HUES6 (cell line): ENCODE measurements at regions not wholly inside any gene's neighbourhood (a gene's known extent, or its start where the extent isn't known, plus 50 kb on each side); places are given as distances from the start of the nearest gene placed in this dataset.
A peak's percentile ranks its signal among the peaks of the same experiment; 100 is the strongest.
"Not testable (repeated sequence)": the region's sequence is repeated elsewhere in the genome, so short reads cannot be mapped to it uniquely, and the experiment has no call there.

Experiments
- H3K27ac ChIP-seq: 2 replicates; pipeline ENCODE4 v1.7.0; 2013; ENCODE audit warnings: low read depth, mild to moderate bottlenecking, low read length, inconsistent platforms
- H3K27me3 ChIP-seq: 2 replicates; pipeline ENCODE4 v1.6.1; 2013; ENCODE audit warnings: low read length; ENCODE audit not compliant: control insufficient read depth, insufficient read depth
- H3K36me3 ChIP-seq: 2 replicates; pipeline ENCODE4 v1.6.1; 2013; ENCODE audit warnings: low read length; ENCODE audit not compliant: control insufficient read depth, insufficient read depth
- H3K4me1 ChIP-seq: 2 replicates; pipeline ENCODE4 v1.6.1; 2013; ENCODE audit warnings: low read length; ENCODE audit not compliant: control insufficient read depth, insufficient read depth
- H3K4me3 ChIP-seq: 2 replicates; pipeline ENCODE4 v1.5.1; 2013; ENCODE audit warnings: low read depth, low read length
- H3K9ac ChIP-seq: one replicate; pipeline ENCODE4 v1.6.1; 2013; ENCODE audit warnings: mild to moderate bottlenecking, low read length
- H3K9me3 ChIP-seq: 2 replicates; pipeline ENCODE4 v1.6.1; 2013; ENCODE audit warnings: low read depth, low read length; ENCODE audit not compliant: control insufficient read depth, insufficient read depth

DNA sequence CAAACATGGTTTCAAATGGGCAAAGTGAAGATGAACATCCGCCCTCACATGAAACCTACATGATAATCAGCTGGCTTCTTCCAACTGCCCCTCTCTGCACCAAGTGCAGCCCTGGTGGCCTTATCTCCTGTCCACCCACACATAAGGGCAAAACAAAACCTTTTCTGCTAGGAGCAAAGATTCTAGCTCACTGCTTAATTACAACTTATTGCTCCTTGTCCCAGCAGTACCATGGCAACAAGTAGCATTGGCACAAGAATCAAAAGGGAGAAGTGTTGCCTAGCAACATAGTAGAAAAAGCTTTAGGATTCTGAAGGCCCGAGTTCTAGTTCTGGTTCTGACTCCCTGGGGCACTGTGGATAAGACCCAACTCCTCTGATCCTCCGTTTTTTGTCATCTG lies 68.7 kb upstream of the BMAL1 start:
- Histone ChIP-seq H3K27me3 (no peaks in the 10 kb centered on the region), H3K27ac (no peak overlapping the region), H3K9me3 (no peaks in the 10 kb centered on the region), H3K9ac (no peak overlapping the region), H3K4me3 (no peak overlapping the region), H3K36me3 (no peaks in the 10 kb centered on the region), H3K4me1 (peaks cover 32% of the 10 kb centered on the region)

DNA sequence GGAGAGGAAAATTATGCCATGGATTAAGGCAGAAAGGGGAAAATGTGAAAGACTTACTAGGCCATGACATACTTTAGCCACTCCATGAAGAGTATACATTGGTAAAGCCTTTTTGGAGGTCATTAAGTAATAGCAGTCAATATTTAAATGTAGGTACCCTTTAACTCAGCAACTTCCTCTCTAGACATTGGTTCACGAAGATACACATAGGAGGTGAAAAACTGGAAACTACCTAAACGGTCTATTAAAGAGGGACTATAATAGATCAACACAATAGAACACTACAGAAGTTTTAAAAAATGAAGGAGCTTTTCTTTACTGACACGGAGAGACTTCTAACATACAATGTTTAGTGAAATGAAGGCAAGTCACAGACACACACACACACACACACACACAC lies 68.2 kb upstream of the BMAL1 start:
- H3K9ac ChIP-seq, result no peak overlapping the region
- H3K27ac ChIP-seq, result no peak overlapping the region
- H3K9me3 ChIP-seq, result no peaks in the 10 kb centered on the region
- no peaks in the 10 kb centered on the region for H3K27me3 ChIP-seq
- H3K36me3 ChIP-seq, result no peaks in the 10 kb centered on the region
- H3K4me3 ChIP-seq, result no peak overlapping the region
- peaks cover 32% of the 10 kb centered on the region for H3K4me1 ChIP-seq

DNA sequence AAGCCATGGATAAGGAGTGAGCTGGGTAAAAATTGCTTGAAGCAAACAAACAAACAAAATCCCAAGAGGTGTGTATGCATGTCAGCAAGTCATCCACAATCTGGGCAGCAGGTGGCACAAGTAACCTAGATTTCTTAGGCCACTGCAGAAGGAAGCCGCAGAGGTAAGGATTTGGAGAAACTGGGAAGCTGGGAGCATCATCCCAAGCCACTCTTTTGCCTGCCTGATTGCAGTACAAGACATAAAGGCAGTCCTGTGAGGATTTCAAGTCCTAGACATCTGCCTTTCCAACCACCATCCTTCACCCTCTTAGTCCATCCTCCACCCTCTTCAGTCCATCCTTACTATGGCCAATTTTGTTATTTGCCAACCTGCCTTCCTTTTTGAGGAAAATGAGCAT lies 67.2 kb upstream of the BMAL1 start:
- peaks cover 29% of the 10 kb centered on the region for H3K4me1 ChIP-seq
- no peak overlapping the region for H3K27ac ChIP-seq
- no peaks in the 10 kb centered on the region for H3K9me3 ChIP-seq
- H3K27me3 ChIP-seq, result no peaks in the 10 kb centered on the region
- H3K36me3 ChIP-seq, result no peaks in the 10 kb centered on the region
- no peak overlapping the region for H3K4me3 ChIP-seq
- H3K9ac ChIP-seq, result no peak overlapping the region

GRCh38 chr11:13214276-13214675 lies 63.3 kb upstream of the BMAL1 start:
- no peak overlapping the region for H3K27ac ChIP-seq
- H3K9ac ChIP-seq, result no peak overlapping the region
- no peaks in the 10 kb centered on the region for H3K9me3 ChIP-seq
- H3K27me3 ChIP-seq, result no peaks in the 10 kb centered on the region
- no peak overlapping the region for H3K4me3 ChIP-seq
- peaks cover 16% of the 10 kb centered on the region for H3K4me1 ChIP-seq
- H3K36me3 ChIP-seq, result no peaks in the 10 kb centered on the region

DNA sequence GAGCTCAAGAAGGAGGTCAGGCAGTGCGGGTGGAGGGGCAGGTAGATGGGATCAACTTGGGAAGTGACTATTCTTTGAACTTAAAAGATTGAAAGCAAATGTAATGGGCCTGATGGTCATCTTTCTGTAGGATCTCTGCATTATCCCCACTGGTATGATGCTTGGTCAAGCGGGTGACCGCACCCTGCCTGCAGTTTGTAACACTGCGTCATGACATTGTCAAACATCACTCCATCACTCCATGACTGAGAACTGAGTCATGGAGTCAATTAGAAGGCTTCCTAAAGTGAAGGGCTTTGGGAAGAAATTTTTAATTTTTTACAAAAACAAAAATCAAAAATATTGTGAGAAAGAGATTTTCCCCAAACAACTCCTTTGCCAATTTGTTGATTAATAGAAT lies 62.4 kb upstream of the BMAL1 start:
- no peak overlapping the region for H3K9ac ChIP-seq
- peaks cover 20% of the 10 kb centered on the region for H3K4me1 ChIP-seq
- no peak overlapping the region for H3K4me3 ChIP-seq
- H3K27ac ChIP-seq, result no peak overlapping the region
- H3K9me3 ChIP-seq, result no peaks in the 10 kb centered on the region
- no peaks in the 10 kb centered on the region for H3K27me3 ChIP-seq
- no peaks in the 10 kb centered on the region for H3K36me3 ChIP-seq

- Histone ChIP-seq H3K36me3 (no peaks in the 10 kb centered on the region), H3K9ac (peak overlapping the region; percentile 70), H3K4me3 (no peak overlapping the region), H3K4me1 (peaks cover 21% of the 10 kb centered on the region), H3K27me3 (no peaks in the 10 kb centered on the region), H3K9me3 (no peaks in the 10 kb centered on the region), H3K27ac (peak overlapping the region; percentile 53; the same call in 1 of the 2 replicates)
Observed at GRCh38 chr11:13216019-13216710, 61.4 kb upstream of the BMAL1 start.

- Histone ChIP-seq H3K27ac (peak overlapping the region; percentile 11; the same call in 1 of the 2 replicates), H3K4me3 (no peak overlapping the region), H3K36me3 (no peaks in the 10 kb centered on the region), H3K9ac (peak overlapping the region; percentile 70), H3K4me1 (peaks cover 21% of the 10 kb centered on the region), H3K27me3 (no peaks in the 10 kb centered on the region), H3K9me3 (no peaks in the 10 kb centered on the region)
Observed at GRCh38 chr11:13216711-13217075, 60.9 kb upstream of the BMAL1 start.

- not testable (repeated sequence) for H3K4me3 ChIP-seq, H3K27ac ChIP-seq, H3K9ac ChIP-seq, H3K27me3 ChIP-seq, H3K36me3 ChIP-seq, H3K9me3 ChIP-seq
- H3K4me1 ChIP-seq, result peaks cover 28% of the 10 kb centered on the region
Observed at GRCh38 chr11:13218685-13219084, 58.9 kb upstream of the BMAL1 start.

- Histone ChIP-seq H3K27me3 (no peaks in the 10 kb centered on the region), H3K9me3 (no peaks in the 10 kb centered on the region), H3K27ac (no peak overlapping the region; the same call in 1 of the 2 replicates), H3K4me1 (peaks cover 28% of the 10 kb centered on the region), H3K9ac (no peak overlapping the region), H3K36me3 (no peaks in the 10 kb centered on the region), H3K4me3 (no peak overlapping the region)
Observed at GRCh38 chr11:13220148-13220547, 57.4 kb upstream of the BMAL1 start.

DNA sequence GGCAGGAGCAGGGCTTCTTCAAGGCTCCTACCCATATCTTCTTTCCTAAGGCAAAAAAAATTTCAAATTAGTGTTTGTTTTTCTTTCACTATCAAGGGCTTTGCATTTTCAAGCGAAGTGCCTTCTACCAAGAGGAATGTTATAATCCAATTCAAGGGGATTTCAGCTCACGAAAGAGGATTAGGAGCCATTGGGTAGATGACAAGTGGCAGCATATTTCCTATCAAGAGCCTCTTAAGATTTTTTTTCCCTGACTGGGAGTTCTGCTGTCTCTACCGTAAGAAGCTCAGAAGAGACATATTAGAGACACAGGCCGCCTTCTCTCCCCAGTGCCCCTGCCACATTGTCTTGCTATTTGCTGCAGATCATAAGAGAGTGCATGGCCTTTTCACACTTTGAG lies 55.9 kb upstream of the BMAL1 start:
- H3K36me3 ChIP-seq, result no peaks in the 10 kb centered on the region
- 0 out of 2 replicates have a peak, but pooled peaks cover 7% of the 10 kb centered on the region for H3K27me3 ChIP-seq
- H3K4me3 ChIP-seq, result no peak overlapping the region
- no peak overlapping the region for H3K9ac ChIP-seq
- H3K27ac ChIP-seq, result no peak overlapping the region
- no peaks in the 10 kb centered on the region for H3K9me3 ChIP-seq
- H3K4me1 ChIP-seq, result peaks cover 18% of the 10 kb centered on the region

DNA sequence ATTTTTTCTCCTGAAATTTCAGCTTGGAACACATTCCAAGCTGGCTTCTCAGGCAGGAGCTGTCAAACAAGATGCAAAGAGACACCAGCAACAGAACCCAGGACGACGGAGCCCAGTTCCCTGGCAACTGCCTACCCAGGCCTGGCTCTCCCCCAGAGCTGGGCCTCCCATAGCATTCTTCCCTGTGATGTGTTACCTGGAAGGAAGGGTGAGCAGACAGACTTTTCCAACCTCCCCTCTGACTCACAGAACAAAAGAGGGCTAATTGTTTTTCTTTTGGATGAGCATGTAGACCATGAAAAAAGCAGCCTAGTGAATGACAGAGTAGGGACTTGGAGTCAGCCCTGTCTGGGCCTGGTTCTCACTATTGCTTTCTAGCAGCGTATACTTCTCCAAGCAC lies 55.3 kb upstream of the BMAL1 start:
- H3K9me3 ChIP-seq, result no peaks in the 10 kb centered on the region
- no peaks in the 10 kb centered on the region for H3K36me3 ChIP-seq
- H3K27me3 ChIP-seq, result 0 out of 2 replicates have a peak, but pooled peaks cover 7% of the 10 kb centered on the region
- H3K4me3 ChIP-seq, result no peak overlapping the region
- H3K4me1 ChIP-seq, result peaks cover 12% of the 10 kb centered on the region; the same call in 1 of the 2 replicates
- no peak overlapping the region for H3K9ac ChIP-seq
- no peak overlapping the region for H3K27ac ChIP-seq
